Aorta (tissue), 5 donors: ENCODE measurements at regions not wholly inside any gene's neighbourhood (a gene's known extent, or its start where the extent isn't known, plus 50 kb on each side); places are given as distances from the start of the nearest gene placed in this dataset.

Source experiments
- ATAC-seq: fragments of 200-7000 bp; cut with Tn5 transposase; one replicate; pipeline ENCODE4 v1.9.1; 2022; ENCODE audit warnings: moderate library complexity; ENCODE audit not compliant: low FRiP score
- DNase-seq, 2 donors: peaks; one replicate each; pipeline ENCODE4 v3.0.0-alpha.2; 2020
- H3K27ac ChIP-seq, 2 donors: one replicate each; pipeline ENCODE4 v1.5.1; 2013; ENCODE audit warnings: low read length in 2 of 2, mild to moderate bottlenecking in 2 of 2, moderate library complexity in 2 of 2, control low read depth in 1 of 2, inconsistent platforms in 1 of 2, low read depth in 1 of 2
- H3K27me3 ChIP-seq, 2 donors: one replicate each; pipeline ENCODE4 v1.6.1; 2013; ENCODE audit warnings: control low read depth in 1 of 2, low read length in 1 of 2, mild to moderate bottlenecking in 1 of 2, moderate library complexity in 1 of 2; ENCODE audit not compliant: insufficient read depth in 2 of 2, control insufficient read depth in 1 of 2
- H3K36me3 ChIP-seq, 2 donors: one replicate each; pipeline ENCODE4 v1.6.1; 2013; ENCODE audit warnings: control low read depth in 1 of 2, low read length in 1 of 2, mild to moderate bottlenecking in 1 of 2; ENCODE audit not compliant: insufficient read depth in 2 of 2, control insufficient read depth in 1 of 2
- H3K4me1 ChIP-seq, 2 donors: one replicate each; pipeline ENCODE4 v1.6.1; 2013; ENCODE audit warnings: low read length in 2 of 2, control low read depth in 1 of 2, mild to moderate bottlenecking in 1 of 2, moderate library complexity in 1 of 2; ENCODE audit not compliant: insufficient read depth in 2 of 2, control insufficient read depth in 1 of 2
- H3K4me3 ChIP-seq, 2 donors: one replicate each; pipeline ENCODE4 v1.5.1; 2013; ENCODE audit warnings: low read length in 2 of 2, control low read depth in 1 of 2, mild to moderate bottlenecking in 1 of 2
- H3K9me3 ChIP-seq: one replicate; pipeline ENCODE4 v1.6.1; 2013; ENCODE audit warnings: mild to moderate bottlenecking, low read length; ENCODE audit not compliant: control insufficient read depth
- WGBS, 2 donors: extraction: QIAGEN DNeasy Blood & Tissue Kit; methylation state at CpG; one replicate each; pipeline ENCODE4 v1.1.7; 2013; 5-methylcytosine and 5-hydroxymethylcytosine counted together
- intact Hi-C, 2 donors: fragments of 100-400 bp; cut with DNase I; formaldehyde crosslinking; loops; one replicate each; pipeline versions ENCODE4 v1.14.2 to v1.15.0; 2022
- donor health status: healthy with polysubstance abuse.
- donor health status: Bipolar disorder and iron deficiency.
- donor health status: DM: no; HTN: no; CAD: no.
- donor health status: DM: no; HTN: no; CAD: no.
- donor health status: DM: yes; HTN: yes; CAD: no.

GRCh38 chr9:109912082-109912582, 132.1 kb downstream of the PALM2AKAP2 start:
- ATAC-seq (peak; percentile 31), DNase-seq (no peak)

GRCh38 chr9:109912726-109913460, 132.9 kb downstream of the PALM2AKAP2 start:
- ATAC-seq (peak; percentile 13), DNase-seq (no peak)
- H3K4me1 ChIP-seq: peaks cover 3 to 5% of the 10 kb centered on the region in 2 donors
- intact Hi-C loops: loop anchor here in 1 of 2 donors (5.0 kb wide), 1 partner anchor 44 kb away; no protein-coding TSS in a partner anchor
- no peak overlapping the region for H3K4me3 ChIP-seq
- WGBS, 2 donors: 16 to 20% methylated on average over 7 of the region's 7 CpGs
- no peaks in the 10 kb centered on the region for H3K9me3 ChIP-seq
- peak overlapping the region in 1 of 2 donors; percentile 39 for H3K27ac ChIP-seq
- H3K36me3 ChIP-seq: peaks cover 0 to 2% of the 10 kb centered on the region in 2 donors
- H3K27me3 ChIP-seq: no peaks in the 10 kb centered on the region

More at GRCh38 chr9:109912082-109912582, 132.1 kb downstream of the PALM2AKAP2 start:
- no peak overlapping the region for H3K27ac ChIP-seq
- no peak overlapping the region for H3K4me3 ChIP-seq
- WGBS, 2 donors: 49 to 55% methylated on average over 4 of the region's 4 CpGs
- H3K4me1 ChIP-seq: peaks cover 3 to 5% of the 10 kb centered on the region in 2 donors
- no peaks in the 10 kb centered on the region for H3K9me3 ChIP-seq
- intact Hi-C loops: loop anchor here in 1 of 2 donors (5.0 kb wide), 1 partner anchor 45 kb away; no protein-coding TSS in a partner anchor
- peaks cover 0 to 2% of the 10 kb centered on the region in 2 donors for H3K36me3 ChIP-seq
- no peaks in the 10 kb centered on the region for H3K27me3 ChIP-seq

- intact Hi-C loops: loop anchor here in 1 of 2 donors (5.0 kb wide), 1 partner anchor 44 kb away; no protein-coding TSS in a partner anchor
- Histone ChIP-seq H3K9me3 (no peaks in the 10 kb centered on the region), H3K4me1 (peaks cover 7 to 9% of the 10 kb centered on the region in 2 donors), H3K27ac (no peak overlapping the region), H3K4me3 (no peak overlapping the region), H3K36me3 (peaks cover 0 to 2% of the 10 kb centered on the region in 2 donors), H3K27me3 (no peaks in the 10 kb centered on the region)
- ATAC-seq: no peak
- 12 to 30% methylated on average over 1 to 2 of the region's 2 CpGs for WGBS, 2 donors
- no peak for DNase-seq
Measured at GRCh38 chr9:109913461-109913810, 133.4 kb downstream of the PALM2AKAP2 start.

GRCh38 chr9:109914280-109915027, 134.5 kb downstream of the PALM2AKAP2 start:
- H3K9me3 ChIP-seq: no peaks in the 10 kb centered on the region
- peaks cover 0 to 2% of the 10 kb centered on the region in 2 donors for H3K36me3 ChIP-seq
- ATAC-seq: no peak
- WGBS, 2 donors: 95 to 97% methylated on average over 4 of the region's 4 CpGs
- no peak overlapping the region for H3K4me3 ChIP-seq
- no peaks in the 10 kb centered on the region for H3K27me3 ChIP-seq
- intact Hi-C loops: loop anchor here in 1 of 2 donors (5.0 kb wide), 1 partner anchor 43 kb away; no protein-coding TSS in a partner anchor
- no peak overlapping the region for H3K27ac ChIP-seq
- peaks cover 7 to 9% of the 10 kb centered on the region in 2 donors for H3K4me1 ChIP-seq
- no peak for DNase-seq

- no peak for DNase-seq
- Histone ChIP-seq H3K27me3 (no peaks in the 10 kb centered on the region), H3K9me3 (no peaks in the 10 kb centered on the region), H3K27ac (no peak overlapping the region), H3K4me3 (no peak overlapping the region), H3K4me1 (peaks cover 5 to 9% of the 10 kb centered on the region in 2 donors), H3K36me3 (peaks cover 0 to 2% of the 10 kb centered on the region in 2 donors)
- WGBS, 2 donors: 90 to 92% methylated on average over 6 of the region's 6 CpGs
- intact Hi-C loops: no loop called here
- no peak for ATAC-seq
Measured at GRCh38 chr9:109916316-109916715, 136.3 kb downstream of the PALM2AKAP2 start.

GRCh38 chr9:109918339-109919163, 138.6 kb downstream of the PALM2AKAP2 start:
- H3K27me3 ChIP-seq: no peaks in the 10 kb centered on the region
- DNase-seq (no peak), ATAC-seq (no peak)
- WGBS, 2 donors: 41 to 42% methylated on average over 11 of the region's 11 CpGs
- H3K4me1 ChIP-seq: peaks cover 2 to 6% of the 10 kb centered on the region in 2 donors
- no peaks in the 10 kb centered on the region for H3K9me3 ChIP-seq
- intact Hi-C loops: no loop called here
- peak overlapping the region in 1 of 2 donors; percentile 52 for H3K27ac ChIP-seq
- H3K4me3 ChIP-seq: no peak overlapping the region
- H3K36me3 ChIP-seq: peaks cover 0 to 2% of the 10 kb centered on the region in 2 donors

- Histone ChIP-seq H3K36me3 (peaks cover 0 to 2% of the 10 kb centered on the region in 2 donors), H3K9me3 (no peaks in the 10 kb centered on the region), H3K4me3 (no peak overlapping the region), H3K27ac (no peak overlapping the region), H3K27me3 (no peaks in the 10 kb centered on the region), H3K4me1 (peaks cover 2 to 6% of the 10 kb centered on the region in 2 donors)
- ATAC-seq (no peak), DNase-seq (no peak)
- intact Hi-C loops: no loop called here
- WGBS, 2 donors: 99 to 100% methylated on average over 2 of the region's 2 CpGs
Measured at GRCh38 chr9:109919736-109920408, 139.9 kb downstream of the PALM2AKAP2 start.
